Vagina (tissue), 2 donors: ENCODE measurements at regions not wholly inside any gene's neighbourhood (a gene's known extent, or its start where the extent isn't known, plus 50 kb on each side); places are given as distances from the start of the nearest gene placed in this dataset.

Source experiments
- CTCF ChIP-seq, 3 experiments: fragments of 450-650 bp in 2 of 3; fragments of 200-600 bp in 1 of 3; sonication (generic) in 1 of 3; IDR thresholded peaks; one replicate each; pipeline ENCODE4 v1.5.1; 2017 to 2019; ENCODE audit warnings: antibody characterized with exemption in 3 of 3, mild to moderate bottlenecking in 2 of 3, moderate library complexity in 2 of 3
- POLR2A ChIP-seq, 2 donors: fragments of 450-650 bp; IDR thresholded peaks; one replicate each; pipeline ENCODE4 v1.6.1; 2017; ENCODE audit warnings: antibody characterized with exemption in 2 of 2, mild to moderate bottlenecking in 2 of 2, moderate library complexity in 2 of 2

- TF ChIP-seq CTCF (IDR thresholded peaks at IDR 0.05) (no peak), POLR2A (IDR thresholded peaks at IDR 0.05) (no peak)
These were observed 319.9 kb upstream of the SLC14A2 start for GRCh38 chr18:45295388-45295787.
